ENCODE measurements at regions not wholly inside any gene's neighbourhood (a gene's known extent, or its start where the extent isn't known, plus 50 kb on each side); places are given as distances from the start of the nearest gene placed in this dataset.
"Not testable (repeated sequence)": the region's sequence is repeated elsewhere in the genome, so short reads cannot be mapped to it uniquely, and the experiment has no call there.

DNA sequence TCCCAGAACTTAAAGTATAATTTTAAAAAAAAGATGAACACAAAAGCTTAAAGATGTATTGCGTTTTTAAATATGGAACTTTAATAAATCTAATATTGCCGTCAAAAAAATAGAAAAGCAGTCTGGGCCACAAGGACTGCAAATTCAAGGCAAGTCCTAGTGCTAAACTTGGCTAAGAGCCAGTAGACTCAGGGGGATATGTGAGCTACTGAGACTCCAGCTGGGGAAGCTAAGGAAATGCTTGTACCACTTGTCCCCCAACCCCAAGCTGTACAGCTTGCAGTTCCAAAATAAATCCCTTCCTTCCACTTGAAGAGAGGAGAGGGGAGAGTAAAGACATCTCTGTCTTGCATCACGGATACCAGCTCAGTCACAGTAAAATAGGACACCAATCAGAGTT lies 290.8 kb upstream of the FGF13 start:
- WGBS (ENCODE audit: insufficient coverage, low coverage, low lambda C conversion rate, missing lambda C conversion rate) = 85% methylated on average over 3 of the region's 3 CpGs
- no peaks in the 10 kb centered on the region for H3K9me3 ChIP-seq
- DNase-seq = no peak
- no peak for ATAC-seq
- TF ChIP-seq POLR2A (IDR thresholded peaks at IDR 0.05) = no peak
- TF ChIP-seq, protein P1, sequence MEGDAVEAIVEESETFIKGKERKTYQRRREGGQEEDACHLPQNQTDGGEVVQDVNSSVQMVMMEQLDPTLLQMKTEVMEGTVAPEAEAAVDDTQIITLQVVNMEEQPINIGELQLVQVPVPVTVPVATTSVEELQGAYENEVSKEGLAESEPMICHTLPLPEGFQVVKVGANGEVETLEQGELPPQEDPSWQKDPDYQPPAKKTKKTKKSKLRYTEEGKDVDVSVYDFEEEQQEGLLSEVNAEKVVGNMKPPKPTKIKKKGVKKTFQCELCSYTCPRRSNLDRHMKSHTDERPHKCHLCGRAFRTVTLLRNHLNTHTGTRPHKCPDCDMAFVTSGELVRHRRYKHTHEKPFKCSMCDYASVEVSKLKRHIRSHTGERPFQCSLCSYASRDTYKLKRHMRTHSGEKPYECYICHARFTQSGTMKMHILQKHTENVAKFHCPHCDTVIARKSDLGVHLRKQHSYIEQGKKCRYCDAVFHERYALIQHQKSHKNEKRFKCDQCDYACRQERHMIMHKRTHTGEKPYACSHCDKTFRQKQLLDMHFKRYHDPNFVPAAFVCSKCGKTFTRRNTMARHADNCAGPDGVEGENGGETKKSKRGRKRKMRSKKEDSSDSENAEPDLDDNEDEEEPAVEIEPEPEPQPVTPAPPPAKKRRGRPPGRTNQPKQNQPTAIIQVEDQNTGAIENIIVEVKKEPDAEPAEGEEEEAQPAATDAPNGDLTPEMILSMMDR (IDR thresholded peaks at IDR 0.05) = no peak
- no peaks in the 10 kb centered on the region for H3K27me3 ChIP-seq
- H3K4me3 ChIP-seq = no peak overlapping the region
- no peaks in the 10 kb centered on the region for H3K4me1 ChIP-seq
- intact Hi-C loops (cut with DNase I) = no loop called here
- H3K36me3 ChIP-seq = no peaks in the 10 kb centered on the region
- H3K27ac ChIP-seq = no peak overlapping the region

DNA sequence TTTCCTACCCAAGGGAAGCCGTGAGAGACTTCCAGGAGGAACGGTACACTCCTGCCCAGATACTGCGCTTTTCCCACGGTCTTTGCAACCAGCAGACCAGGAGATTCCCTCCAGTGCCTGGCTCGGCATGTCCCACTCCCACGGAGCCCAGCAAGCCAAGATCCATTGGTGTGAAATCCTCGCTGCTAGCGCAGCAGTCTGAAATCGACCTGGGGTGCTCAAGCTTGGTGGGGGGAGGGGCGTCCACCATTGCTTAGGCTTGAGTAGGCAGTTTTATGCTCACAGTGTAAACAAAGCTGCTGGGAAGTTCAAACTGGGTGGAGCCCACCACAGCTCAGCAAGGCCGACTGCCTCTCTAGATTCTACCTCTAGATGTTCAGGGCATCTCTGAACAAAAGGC lies 284.8 kb upstream of the FGF13 start:
- Histone ChIP-seq H3K4me1 (no peaks in the 10 kb centered on the region), H3K36me3 (no peaks in the 10 kb centered on the region), H3K9me3 (no peaks in the 10 kb centered on the region), H3K27me3 (no peaks in the 10 kb centered on the region), H3K4me3 (no peak overlapping the region), H3K27ac (no peak overlapping the region)
- TF ChIP-seq, protein P1 (IDR thresholded peaks at IDR 0.05) = no peak
- TF ChIP-seq POLR2A (IDR thresholded peaks at IDR 0.05) = no peak
- ATAC-seq (no peak), DNase-seq (no peak)
- 86% methylated on average over 5 of the region's 11 CpGs for WGBS (ENCODE audit: insufficient coverage, low coverage, low lambda C conversion rate, missing lambda C conversion rate)
- intact Hi-C loops (cut with DNase I) = no loop called here

DNA sequence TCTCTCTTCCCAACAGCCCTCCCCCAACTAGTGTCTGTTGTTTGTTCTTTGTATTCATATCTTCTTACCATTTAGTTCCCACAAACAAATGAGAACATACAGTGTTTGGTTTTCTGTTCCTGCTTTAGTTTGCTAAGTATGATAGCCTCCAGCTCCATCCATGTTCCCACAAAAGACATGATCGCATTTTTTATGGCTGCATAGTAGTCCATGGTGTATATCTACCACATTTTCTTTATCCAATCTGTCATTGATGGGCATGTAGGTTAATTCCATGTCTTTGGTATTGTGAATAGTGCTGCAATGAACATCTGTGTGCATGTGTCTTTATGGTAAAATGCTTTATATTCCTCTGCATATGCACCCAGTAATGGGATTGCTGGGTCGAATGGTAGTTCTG lies 283.9 kb upstream of the FGF13 start:
- DNase-seq (no peak), ATAC-seq (no peak)
- no peaks in the 10 kb centered on the region for H3K9me3 ChIP-seq
- H3K27me3 ChIP-seq = no peaks in the 10 kb centered on the region
- no peak overlapping the region for H3K4me3 ChIP-seq
- 53% methylated on average over 2 of the region's 2 CpGs for WGBS (ENCODE audit: insufficient coverage, low coverage, low lambda C conversion rate, missing lambda C conversion rate)
- intact Hi-C loops (cut with DNase I) = no loop called here
- H3K4me1 ChIP-seq = no peaks in the 10 kb centered on the region
- no peaks in the 10 kb centered on the region for H3K36me3 ChIP-seq
- TF ChIP-seq POLR2A (IDR thresholded peaks at IDR 0.05) = no peak
- TF ChIP-seq, protein P1 (IDR thresholded peaks at IDR 0.05) = no peak
- no peak overlapping the region for H3K27ac ChIP-seq

DNA sequence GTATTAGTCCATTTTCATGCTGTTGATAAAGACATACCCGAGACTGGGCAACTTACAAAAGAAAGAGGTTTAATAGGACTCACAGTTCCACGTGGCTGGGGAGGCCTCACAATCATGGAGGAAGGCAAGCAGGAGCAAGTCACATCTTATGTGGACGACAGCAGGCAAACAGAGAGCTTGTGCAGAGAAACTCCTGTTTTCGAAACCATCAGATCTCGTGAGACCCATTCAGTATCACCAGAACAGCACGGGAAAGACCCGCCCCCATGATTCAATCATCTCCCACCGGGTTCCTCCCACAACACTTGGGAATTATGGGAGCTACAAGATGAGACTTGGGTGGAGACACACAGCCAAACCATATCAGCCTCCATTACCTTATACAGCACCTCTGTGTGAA lies 278.9 kb upstream of the FGF13 start:
- H3K36me3 ChIP-seq; H3K4me1 ChIP-seq; H3K9me3 ChIP-seq; DNase-seq; intact Hi-C loops (cut with DNase I); ATAC-seq; H3K27me3 ChIP-seq; H3K4me3 ChIP-seq; H3K27ac ChIP-seq: not testable (repeated sequence)
- WGBS (ENCODE audit: insufficient coverage, low coverage, low lambda C conversion rate, missing lambda C conversion rate) = 44% methylated on average over 3 of the region's 8 CpGs

DNA sequence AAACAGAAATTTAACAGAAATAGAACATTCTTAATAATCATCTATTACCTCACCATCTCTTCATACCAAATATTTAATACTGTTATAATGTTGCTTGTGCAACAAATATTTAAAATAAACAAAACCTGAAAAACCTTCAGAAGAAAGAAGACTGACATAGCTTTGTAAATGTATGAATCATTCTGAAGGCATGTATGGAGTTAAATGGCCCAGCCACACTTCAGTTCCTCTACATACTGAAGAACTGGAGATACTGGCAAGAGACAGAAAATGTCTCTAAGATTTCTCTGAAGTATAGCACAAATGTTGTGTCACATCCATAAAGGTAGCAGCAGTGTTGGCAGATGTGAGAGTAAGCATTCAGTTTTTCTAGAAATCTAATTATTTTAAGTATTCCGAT lies 275.3 kb upstream of the FGF13 start:
- ATAC-seq (no peak), DNase-seq (no peak)
- Histone ChIP-seq H3K4me3 (no peak overlapping the region), H3K4me1 (no peaks in the 10 kb centered on the region), H3K27ac (no peak overlapping the region), H3K36me3 (no peaks in the 10 kb centered on the region), H3K9me3 (no peaks in the 10 kb centered on the region), H3K27me3 (no peaks in the 10 kb centered on the region)
- intact Hi-C loops (cut with DNase I) = no loop called here
- WGBS (ENCODE audit: insufficient coverage, low coverage, low lambda C conversion rate, missing lambda C conversion rate) = 60% methylated on average over 1 of the region's 1 CpG
- TF ChIP-seq, protein P1 (IDR thresholded peaks at IDR 0.05) = no peak
- TF ChIP-seq POLR2A (IDR thresholded peaks at IDR 0.05) = no peak
